ENCODE measurements at regions not wholly inside any gene's neighbourhood (a gene's known extent, or its start where the extent isn't known, plus 50 kb on each side); places are given as distances from the start of the nearest gene placed in this dataset.

- DNase-seq (ENCODE audit: low read depth) = no peak
Observed at GRCh38 chr15:70505936-70506912, 257.1 kb downstream of the UACA start.

- DNase-seq (ENCODE audit: low read depth) = peak; percentile 94
Observed at GRCh38 chr15:70505411-70505919, 257.9 kb downstream of the UACA start.

- no peak for DNase-seq (ENCODE audit: low read depth)
Observed at GRCh38 chr15:70504988-70505387, 258.4 kb downstream of the UACA start.

- DNase-seq (ENCODE audit: low read depth) = peak; percentile 92
Observed at GRCh38 chr15:70504299-70504951, 258.9 kb downstream of the UACA start.

GRCh38 chr15:70503798-70504298 lies 259.5 kb downstream of the UACA start:
- no peak for DNase-seq (ENCODE audit: low read depth)

GRCh38 chr15:70503073-70503745 lies 260.1 kb downstream of the UACA start:
- DNase-seq (ENCODE audit: low read depth) = no peak

- no peak for DNase-seq (ENCODE audit: low read depth)
Observed at GRCh38 chr15:70502529-70502928, 260.8 kb downstream of the UACA start.

- DNase-seq (ENCODE audit: low read depth) = no peak
Observed at GRCh38 chr15:70501849-70502248, 261.5 kb downstream of the UACA start.

GRCh38 chr15:70501121-70501727 lies 262.1 kb downstream of the UACA start:
- DNase-seq (ENCODE audit: low read depth) = no peak

GRCh38 chr15:70499791-70500190 lies 263.6 kb downstream of the UACA start:
- DNase-seq (ENCODE audit: low read depth) = no peak

- no peak for DNase-seq (ENCODE audit: low read depth)
Observed at GRCh38 chr15:70498096-70498626, 265.2 kb downstream of the UACA start.

- DNase-seq (ENCODE audit: low read depth) = no peak
Observed at GRCh38 chr15:70497661-70498060, 265.7 kb downstream of the UACA start.

- no peak for DNase-seq (ENCODE audit: low read depth)
Observed at GRCh38 chr15:70495991-70496599, 267.3 kb downstream of the UACA start.

- DNase-seq (ENCODE audit: low read depth) = peak; percentile 99
Observed at GRCh38 chr15:70494852-70495571, 268.3 kb downstream of the UACA start.

- no peak for DNase-seq (ENCODE audit: low read depth)
Observed at GRCh38 chr15:70494517-70494851, 268.9 kb downstream of the UACA start.

- DNase-seq (ENCODE audit: low read depth) = peak; percentile 68
Observed at GRCh38 chr15:70493787-70494516, 269.4 kb downstream of the UACA start.

GRCh38 chr15:70493376-70493775 lies 270.0 kb downstream of the UACA start:
- DNase-seq (ENCODE audit: low read depth) = no peak

GRCh38 chr15:70492240-70493177 lies 270.8 kb downstream of the UACA start:
- peak; percentile 97 for DNase-seq (ENCODE audit: low read depth)

Data from M059J (cell line).